Mesothelial cell of epicardium (in vitro differentiated cells): ENCODE measurements at regions not wholly inside any gene's neighbourhood (a gene's known extent, or its start where the extent isn't known, plus 50 kb on each side); places are given as distances from the start of the nearest gene placed in this dataset.

Experiments used
- DNase-seq, 2 experiments: peaks; one replicate each; pipeline ENCODE4 v3.0.0; 2021; ENCODE audit warnings: low spot score in 2 of 2; ENCODE audit not compliant: unreplicated experiment in 2 of 2
- H3K27ac Mint-ChIP-seq: 2 replicates; pipeline ENCODE4 v1.8.0; 2021; ENCODE audit warnings: mixed read lengths
- H3K27me3 Mint-ChIP-seq: 2 replicates; pipeline ENCODE4 v1.8.0; 2021; ENCODE audit warnings: low read depth, mixed read lengths
- H3K36me3 Mint-ChIP-seq: 2 replicates; pipeline ENCODE4 v1.8.0; 2021; ENCODE audit warnings: mixed read lengths
- H3K4me1 Mint-ChIP-seq: 2 replicates; pipeline ENCODE4 v1.8.0; 2021; ENCODE audit warnings: mixed read lengths
- H3K4me3 Mint-ChIP-seq: 2 replicates; pipeline ENCODE4 v1.8.0; 2021; ENCODE audit warnings: mild to moderate bottlenecking, moderate library complexity, mixed read lengths
- H3K9me3 Mint-ChIP-seq: 2 replicates; pipeline ENCODE4 v1.8.0; 2021; ENCODE audit warnings: mixed read lengths
- TF ChIP-seq, protein P1 (sequence below): fragments of 200-600 bp; sonication (generic); IDR thresholded peaks from one replicate; pipeline ENCODE4 v1.5.0; 2021; ENCODE audit warnings: antibody characterized with exemption; ENCODE audit not compliant: unreplicated experiment

DNA sequence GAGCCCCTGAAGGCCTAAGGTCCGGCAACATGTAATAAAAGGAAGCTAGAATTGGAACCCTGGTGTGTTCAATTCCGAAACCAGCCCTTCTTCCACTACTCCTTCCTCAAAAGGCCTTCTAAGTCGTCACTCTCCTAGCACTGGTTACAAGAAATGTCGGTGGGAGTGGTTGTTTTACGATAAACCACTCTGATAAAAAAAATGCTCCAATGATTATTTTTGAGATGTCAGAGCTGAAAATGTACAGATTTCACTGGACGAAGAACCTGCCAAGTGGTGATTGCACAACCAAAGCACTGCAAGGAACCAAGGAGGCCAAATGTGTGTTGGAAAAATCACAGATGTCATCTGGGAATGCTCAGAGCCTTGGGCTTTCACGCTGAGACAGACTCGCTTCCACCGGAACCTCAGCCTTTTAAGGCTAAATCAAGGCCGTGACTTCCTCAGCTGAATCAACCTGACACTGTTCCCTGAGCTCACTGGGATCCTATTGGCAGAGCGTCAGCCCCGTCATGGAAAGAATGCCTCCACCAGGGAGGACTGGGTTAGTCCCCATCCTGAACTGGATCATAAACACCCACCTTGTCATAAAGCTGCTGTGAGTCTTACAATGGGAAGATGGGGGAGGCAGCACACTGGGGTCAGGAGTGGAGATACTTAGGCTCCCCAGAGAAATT is 108.1 kb upstream of the THBS1 start:
- no peaks in the 10 kb centered on the region for H3K36me3 Mint-ChIP-seq
- no peaks in the 10 kb centered on the region for H3K27me3 Mint-ChIP-seq
- H3K4me1 Mint-ChIP-seq: peaks cover 33% of the 10 kb centered on the region
- TF ChIP-seq, protein P1, sequence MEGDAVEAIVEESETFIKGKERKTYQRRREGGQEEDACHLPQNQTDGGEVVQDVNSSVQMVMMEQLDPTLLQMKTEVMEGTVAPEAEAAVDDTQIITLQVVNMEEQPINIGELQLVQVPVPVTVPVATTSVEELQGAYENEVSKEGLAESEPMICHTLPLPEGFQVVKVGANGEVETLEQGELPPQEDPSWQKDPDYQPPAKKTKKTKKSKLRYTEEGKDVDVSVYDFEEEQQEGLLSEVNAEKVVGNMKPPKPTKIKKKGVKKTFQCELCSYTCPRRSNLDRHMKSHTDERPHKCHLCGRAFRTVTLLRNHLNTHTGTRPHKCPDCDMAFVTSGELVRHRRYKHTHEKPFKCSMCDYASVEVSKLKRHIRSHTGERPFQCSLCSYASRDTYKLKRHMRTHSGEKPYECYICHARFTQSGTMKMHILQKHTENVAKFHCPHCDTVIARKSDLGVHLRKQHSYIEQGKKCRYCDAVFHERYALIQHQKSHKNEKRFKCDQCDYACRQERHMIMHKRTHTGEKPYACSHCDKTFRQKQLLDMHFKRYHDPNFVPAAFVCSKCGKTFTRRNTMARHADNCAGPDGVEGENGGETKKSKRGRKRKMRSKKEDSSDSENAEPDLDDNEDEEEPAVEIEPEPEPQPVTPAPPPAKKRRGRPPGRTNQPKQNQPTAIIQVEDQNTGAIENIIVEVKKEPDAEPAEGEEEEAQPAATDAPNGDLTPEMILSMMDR: no peak
- H3K4me3 Mint-ChIP-seq: no peak overlapping the region
- DNase-seq: peak in 1 of 2 experiments; percentile 41
- peaks cover 15% of the 10 kb centered on the region for H3K9me3 Mint-ChIP-seq
- H3K27ac Mint-ChIP-seq: peak overlapping the region; percentile 89

DNA sequence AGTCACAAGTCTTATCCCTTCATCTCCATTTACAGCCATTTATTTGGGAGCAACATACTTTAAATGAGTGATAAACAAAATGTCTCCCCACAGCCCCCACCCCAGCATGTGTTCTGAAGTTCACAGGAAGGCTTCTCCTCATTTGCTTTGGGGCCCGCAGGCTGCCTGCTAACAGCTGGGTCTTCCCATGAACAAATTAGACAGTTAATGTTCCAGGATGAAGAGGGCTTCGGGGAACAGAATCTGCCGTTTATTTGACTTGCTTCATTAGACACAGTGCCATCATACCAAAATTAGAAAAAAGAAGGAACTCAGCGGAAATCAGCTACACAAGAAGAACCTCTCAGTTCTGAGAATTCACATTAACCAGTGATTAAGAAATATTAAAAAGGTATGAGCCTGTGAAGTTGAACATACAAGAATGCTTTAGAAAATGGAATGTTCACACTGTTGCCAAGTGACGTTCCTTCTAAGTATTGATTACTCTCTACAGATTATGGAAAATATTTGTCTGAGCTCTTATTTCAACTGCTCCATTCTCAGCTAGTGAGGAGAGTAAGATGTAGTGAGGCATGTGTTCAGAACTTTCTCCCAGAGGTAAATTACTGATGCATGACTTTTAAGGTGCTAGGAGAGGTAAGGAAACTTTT is 107.5 kb upstream of the THBS1 start:
- DNase-seq: no peak
- Mint-ChIP-seq H3K27me3 (no peaks in the 10 kb centered on the region), H3K27ac (peak overlapping the region; percentile 89), H3K4me3 (no peak overlapping the region), H3K4me1 (peaks cover 30% of the 10 kb centered on the region), H3K36me3 (no peaks in the 10 kb centered on the region), H3K9me3 (peaks cover 12% of the 10 kb centered on the region)
- TF ChIP-seq, protein P1: no peak

DNA sequence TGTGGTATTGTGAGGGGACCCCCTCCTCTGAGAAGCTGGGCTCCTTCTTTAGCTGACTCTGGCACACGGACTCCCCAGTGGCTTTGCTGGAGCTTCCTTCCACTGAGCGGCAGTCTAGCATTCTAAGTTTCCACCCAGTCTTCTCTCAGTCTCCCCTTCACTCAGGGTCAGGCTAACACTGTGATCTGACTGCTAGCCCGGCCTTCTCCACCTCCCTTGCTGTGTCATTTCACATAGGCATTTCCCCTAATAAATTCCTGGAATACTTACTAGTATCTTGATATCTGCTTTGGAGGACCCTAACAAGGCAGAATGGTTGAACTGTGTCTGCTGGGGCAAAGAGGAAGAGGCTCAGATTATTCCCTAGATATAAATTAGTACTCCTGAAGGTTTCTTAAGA is 106.2 kb upstream of the THBS1 start:
- DNase-seq: no peak
- Mint-ChIP-seq H3K9me3 (peaks cover 6% of the 10 kb centered on the region), H3K4me1 (peaks cover 27% of the 10 kb centered on the region), H3K36me3 (no peaks in the 10 kb centered on the region), H3K4me3 (no peak overlapping the region), H3K27me3 (no peaks in the 10 kb centered on the region), H3K27ac (peak overlapping the region; percentile 24)
- TF ChIP-seq, protein P1: no peak

DNA sequence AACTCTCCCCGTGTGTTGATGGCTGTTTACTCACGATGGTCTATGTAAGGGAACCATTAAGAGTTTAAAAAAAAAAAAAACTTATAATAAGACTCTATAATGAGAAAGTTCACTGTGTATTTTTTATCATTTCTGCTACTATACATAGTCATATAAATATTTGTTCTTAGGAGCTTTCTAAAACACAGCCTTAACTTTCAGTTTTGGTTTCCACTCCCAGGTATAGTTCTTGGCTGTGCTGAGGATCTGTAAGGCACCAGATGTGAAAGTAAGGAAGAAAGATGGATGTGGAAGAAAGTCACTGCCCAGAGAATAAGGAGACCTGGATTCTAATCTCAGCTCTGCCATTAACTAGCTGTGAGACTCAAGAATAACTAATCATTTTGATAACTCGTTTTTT is 101.9 kb upstream of the THBS1 start:
- Mint-ChIP-seq H3K27me3 (no peaks in the 10 kb centered on the region), H3K4me1 (peaks cover 4% of the 10 kb centered on the region), H3K27ac (no peak overlapping the region), H3K9me3 (peaks cover 6% of the 10 kb centered on the region), H3K36me3 (no peaks in the 10 kb centered on the region), H3K4me3 (no peak overlapping the region)
- TF ChIP-seq, protein P1: no peak
- no peak for DNase-seq

DNA sequence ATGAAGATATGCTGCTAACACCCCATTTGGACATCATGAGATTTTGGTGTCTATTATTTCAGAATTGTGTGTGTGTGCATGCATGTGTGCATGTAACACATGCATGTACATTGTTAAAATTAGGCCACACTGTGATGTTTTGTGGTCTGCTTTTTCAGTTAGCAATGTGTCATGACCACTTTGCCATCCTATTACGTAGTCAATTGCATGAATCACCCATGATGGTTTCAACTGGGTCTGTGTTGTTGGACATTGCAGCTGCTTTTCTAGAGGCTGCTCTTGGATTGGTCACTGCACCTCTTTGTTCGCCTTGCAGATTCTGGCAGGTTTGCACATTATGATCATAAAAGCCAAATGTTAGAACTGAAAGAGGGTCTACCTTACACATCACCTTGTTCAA is 101.0 kb upstream of the THBS1 start:
- TF ChIP-seq, protein P1: no peak
- Mint-ChIP-seq H3K4me1 (no peaks in the 10 kb centered on the region), H3K9me3 (peaks cover 14% of the 10 kb centered on the region), H3K27ac (no peak overlapping the region), H3K4me3 (no peak overlapping the region), H3K36me3 (no peaks in the 10 kb centered on the region), H3K27me3 (no peaks in the 10 kb centered on the region)
- DNase-seq: no peak
